SHP77 treated with DMSO at 0.1 percent for 48 hours (cell line): ENCODE measurements at regions not wholly inside any gene's neighbourhood (a gene's known extent, or its start where the extent isn't known, plus 50 kb on each side); places are given as distances from the start of the nearest gene placed in this dataset.

Source experiments
- DNase-seq: peaks from one replicate; lab custom pipeline; 2025; lab: John Stamatoyannopoulos, UW

DNA sequence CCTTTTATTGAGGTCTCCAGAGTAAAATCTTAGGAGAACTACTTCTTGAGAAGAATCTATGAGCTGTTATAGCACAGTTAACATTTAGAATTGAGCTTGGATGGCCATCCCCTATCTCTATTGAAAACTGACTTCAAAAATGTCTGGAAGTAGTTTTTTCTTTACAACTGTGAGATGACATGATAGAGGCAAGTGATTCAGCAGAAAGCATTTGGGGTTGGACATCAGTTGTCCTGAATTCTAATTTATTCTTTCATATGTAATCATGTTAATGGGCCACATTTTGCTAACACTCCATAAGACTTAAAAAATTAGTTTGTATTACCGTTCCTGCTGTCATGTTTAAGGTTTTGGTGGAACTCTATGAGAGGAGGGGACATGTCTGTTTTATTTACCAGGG lies 237.0 kb upstream of the SLC14A2 start:
- DNase-seq = no peak

DNA sequence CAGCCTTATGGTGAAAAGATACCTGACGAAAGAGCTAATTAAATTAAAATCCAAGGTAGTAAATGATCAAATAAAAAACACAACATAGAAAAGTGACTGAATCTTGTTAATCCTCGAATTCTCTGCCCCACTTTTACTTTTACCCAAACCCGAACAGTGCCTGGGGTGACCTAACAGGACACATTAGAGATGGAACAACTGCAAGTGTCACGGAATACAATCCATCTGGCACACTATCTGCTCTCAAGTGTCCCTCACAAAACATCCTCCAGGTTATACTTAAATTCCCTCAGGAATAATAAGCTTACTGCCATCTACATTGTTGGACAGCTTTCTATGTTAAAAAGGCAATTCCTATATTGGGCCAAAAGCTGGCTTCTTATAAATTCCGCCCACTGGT lies 236.3 kb upstream of the SLC14A2 start:
- DNase-seq = no peak

DNA sequence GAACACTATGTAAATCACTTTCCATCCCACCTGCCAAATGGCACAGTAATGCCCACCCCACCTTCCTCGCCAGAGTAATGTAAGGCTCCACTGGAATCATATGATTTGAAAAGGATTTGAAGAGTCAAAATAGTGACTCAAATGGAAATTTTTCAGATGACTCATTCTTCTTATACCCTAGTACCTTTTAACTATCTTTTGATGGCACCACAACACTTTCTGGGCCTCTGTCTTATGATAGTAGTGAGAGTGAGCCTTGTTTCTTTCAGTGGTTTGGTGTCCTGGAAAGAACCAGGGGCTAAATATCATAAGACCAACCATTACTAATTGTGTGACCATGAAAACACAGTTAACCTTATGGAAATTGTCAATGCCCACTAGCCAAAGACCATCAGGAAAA lies 235.4 kb upstream of the SLC14A2 start:
- DNase-seq = no peak

DNA sequence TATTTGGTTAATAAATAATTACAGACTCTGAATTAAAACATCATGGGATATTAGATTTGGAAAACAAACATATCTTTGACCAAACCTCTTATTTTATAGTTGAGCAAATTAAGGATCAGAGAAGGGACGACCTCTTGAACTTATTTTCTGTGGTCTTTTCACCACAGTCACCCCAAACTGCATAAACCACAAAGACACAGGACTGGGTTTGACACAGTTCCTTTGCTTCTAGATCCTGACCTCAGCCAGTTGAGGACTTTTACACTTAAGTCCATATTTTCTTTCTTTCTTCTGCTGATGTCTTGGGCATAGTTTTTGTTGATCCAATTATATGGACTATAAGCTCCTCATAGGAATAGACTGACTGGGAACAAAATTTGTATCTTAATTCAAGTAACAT lies 234.0 kb upstream of the SLC14A2 start:
- DNase-seq = no peak

- DNase-seq = no peak
Measured at GRCh38 chr18:45383228-45383627, 232.0 kb upstream of the SLC14A2 start.

DNA sequence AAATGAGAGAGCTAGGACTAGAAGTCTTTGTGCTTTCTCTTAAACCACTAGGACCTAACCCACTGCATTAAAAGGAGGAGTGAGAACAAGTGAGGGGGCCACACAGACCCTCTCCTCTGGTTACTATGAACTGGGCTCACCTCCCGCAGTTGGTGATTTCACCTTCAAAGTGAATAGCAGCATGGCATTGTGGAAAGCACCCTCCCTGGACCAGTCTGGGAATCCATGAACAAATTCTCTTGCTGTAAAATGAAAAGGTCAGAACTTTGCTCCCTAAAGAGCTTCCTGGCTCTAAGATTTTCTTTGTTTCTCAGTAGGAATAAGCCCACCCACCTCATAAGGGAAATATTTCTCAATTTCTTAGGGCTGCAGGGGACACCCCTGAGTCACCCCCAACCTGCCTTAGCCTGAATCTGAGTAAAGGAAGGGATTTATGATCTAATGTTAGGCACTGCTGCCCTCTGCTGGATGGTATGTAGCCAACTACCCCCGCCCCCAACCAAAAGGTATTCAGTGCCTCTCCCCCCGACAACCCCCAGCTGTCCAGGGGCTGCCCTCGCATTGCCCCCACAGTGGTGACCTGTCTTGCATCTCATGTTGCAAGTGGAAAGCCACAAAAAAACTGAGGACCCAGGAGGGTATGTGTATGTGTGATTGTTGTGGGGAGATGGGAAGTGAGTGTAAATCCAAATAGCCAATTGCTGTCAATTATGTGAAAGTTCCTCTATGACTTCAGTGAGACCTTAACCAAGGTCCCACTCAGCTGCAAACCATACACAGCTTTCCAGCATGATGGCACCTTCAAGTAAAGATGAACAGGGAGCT lies 230.9 kb upstream of the SLC14A2 start:
- no peak for DNase-seq

DNA sequence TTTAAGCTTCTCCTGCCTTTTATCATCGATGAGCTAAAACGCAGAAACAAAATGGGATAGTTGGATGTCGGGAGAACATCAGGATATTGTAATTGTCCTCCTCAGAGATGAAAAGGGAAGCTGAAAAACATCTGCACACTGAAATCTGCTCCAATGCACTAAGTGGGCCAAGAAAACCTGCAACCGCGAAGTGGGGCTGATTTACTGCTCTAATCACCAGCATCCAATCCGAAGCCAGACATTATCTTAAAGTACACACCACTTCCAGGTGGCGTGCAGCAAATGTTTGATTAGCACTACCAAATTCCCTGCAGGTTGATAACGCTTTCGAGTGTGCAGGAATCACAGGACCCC lies 230.3 kb upstream of the SLC14A2 start:
- no peak for DNase-seq

DNA sequence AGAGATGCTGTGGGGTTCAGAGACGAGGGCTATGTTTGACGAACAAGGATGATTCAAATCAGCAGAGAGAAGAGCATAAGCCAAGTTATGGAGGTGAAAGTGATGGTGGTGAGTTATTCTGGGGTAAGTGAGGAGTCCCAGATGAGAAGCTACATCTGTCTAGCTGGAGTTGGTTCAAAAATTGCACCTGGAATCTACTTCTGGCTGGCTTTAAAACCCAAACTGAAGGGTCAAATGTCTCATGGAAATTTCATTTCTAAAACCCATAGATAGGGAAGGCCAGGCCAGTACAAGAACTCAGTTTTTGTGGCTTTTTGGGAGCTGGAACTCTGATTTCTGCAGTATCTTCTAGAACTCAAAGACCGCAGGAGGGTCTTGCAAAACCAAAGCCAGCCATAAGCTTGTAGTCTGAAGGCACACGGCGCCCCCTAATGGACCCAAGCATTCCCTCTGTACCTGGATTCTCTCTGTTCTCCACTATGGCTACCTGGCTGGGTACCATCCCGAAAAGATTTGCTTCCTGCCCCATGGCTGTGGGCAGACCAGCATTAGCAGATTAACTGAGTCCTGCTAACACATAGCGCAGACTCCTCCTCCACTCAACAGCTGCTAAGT lies 229.1 kb upstream of the SLC14A2 start:
- DNase-seq = no peak

- DNase-seq = no peak
Measured at GRCh38 chr18:45387229-45387628, 228.0 kb upstream of the SLC14A2 start.

DNA sequence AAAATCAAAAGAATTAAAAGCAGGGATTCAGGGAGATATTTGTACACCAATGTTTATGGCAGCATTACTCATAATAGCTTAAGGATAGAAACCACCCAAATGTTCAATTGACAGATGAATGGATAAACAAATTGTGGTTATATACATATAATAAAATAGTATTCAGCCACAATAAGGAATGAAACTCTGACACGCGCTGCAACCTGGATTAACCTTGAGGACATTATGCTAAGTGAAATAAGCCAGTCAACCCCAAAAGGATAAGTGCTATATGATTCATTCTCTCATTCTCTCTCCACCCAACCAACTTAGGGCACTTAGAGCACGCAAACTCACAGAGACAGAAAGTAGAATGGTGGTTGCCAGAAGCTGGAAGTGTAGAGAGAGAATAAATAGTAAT lies 216.8 kb upstream of the SLC14A2 start:
- no peak for DNase-seq

- DNase-seq = no peak
Measured at GRCh38 chr18:45399146-45399545, 216.1 kb upstream of the SLC14A2 start.

DNA sequence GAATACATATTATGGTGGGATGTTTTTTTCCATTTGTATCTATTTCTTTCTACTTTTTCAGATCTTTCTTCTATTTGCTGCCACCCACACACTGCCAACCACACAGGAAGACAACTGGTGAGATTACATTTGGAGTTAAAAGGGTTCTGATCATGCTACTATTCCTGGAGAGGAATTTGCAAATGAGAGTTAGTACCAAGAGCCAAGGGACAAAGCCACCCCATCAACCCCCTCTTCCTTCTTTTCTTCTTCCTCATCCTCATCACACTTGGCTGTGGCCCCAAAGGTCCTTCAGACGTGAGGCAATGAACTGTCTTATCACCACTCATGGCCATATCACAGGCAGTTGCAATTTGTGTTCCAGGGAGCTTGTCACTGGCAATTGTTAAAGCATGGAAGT lies 215.6 kb upstream of the SLC14A2 start:
- no peak for DNase-seq

DNA sequence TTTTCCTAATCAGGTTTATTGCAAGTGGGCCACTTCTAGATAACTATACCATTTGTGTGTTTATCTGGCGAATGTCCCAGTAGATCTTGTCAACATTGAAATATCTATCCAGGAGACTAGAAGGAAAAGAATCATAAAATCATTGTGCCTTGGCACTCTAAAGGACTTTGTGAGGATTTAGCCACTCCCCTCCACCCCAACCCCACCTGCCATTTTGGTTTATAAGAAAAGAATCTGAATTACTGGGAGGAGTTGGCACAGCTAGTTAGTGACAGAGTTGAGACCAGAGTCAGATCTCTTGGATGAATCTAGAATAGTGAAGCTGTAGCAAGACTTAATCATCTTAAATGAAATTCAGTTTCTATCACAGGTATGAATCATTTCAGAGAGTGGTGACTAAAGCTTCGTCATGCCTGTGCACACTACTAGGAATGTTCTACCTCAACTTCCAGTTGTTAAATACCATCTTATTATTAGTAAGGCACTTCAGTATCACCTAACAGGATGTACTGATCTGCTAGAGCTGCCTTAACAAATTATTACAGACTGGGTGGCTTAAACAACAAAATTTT lies 212.7 kb upstream of the SLC14A2 start:
- DNase-seq = no peak

- DNase-seq = no peak
Measured at GRCh38 chr18:45403341-45404049, 211.8 kb upstream of the SLC14A2 start.

GRCh38 chr18:45408218-45408617 lies 207.1 kb upstream of the SLC14A2 start:
- no peak for DNase-seq

DNA sequence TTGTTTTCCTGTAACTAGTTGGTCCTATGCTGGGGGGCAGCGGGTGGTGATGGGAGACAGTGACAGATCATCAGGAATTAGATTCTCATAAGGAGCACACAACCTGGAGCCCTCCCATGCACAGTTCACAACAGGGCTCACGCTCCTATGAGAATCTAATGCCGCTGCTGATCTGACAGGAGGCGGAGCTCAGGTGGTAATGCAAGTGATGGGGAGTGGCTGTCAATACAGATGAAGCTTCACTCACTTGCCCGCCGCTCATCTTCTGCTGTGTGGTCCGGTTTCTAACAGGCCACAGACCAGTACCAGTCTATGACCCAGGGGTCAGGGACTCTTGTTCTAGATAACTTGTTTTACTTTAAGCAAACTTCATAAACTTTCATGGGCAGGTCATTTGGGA lies 205.3 kb upstream of the SLC14A2 start:
- DNase-seq = no peak

GRCh38 chr18:45412577-45412976 lies 202.7 kb upstream of the SLC14A2 start:
- DNase-seq = no peak

DNA sequence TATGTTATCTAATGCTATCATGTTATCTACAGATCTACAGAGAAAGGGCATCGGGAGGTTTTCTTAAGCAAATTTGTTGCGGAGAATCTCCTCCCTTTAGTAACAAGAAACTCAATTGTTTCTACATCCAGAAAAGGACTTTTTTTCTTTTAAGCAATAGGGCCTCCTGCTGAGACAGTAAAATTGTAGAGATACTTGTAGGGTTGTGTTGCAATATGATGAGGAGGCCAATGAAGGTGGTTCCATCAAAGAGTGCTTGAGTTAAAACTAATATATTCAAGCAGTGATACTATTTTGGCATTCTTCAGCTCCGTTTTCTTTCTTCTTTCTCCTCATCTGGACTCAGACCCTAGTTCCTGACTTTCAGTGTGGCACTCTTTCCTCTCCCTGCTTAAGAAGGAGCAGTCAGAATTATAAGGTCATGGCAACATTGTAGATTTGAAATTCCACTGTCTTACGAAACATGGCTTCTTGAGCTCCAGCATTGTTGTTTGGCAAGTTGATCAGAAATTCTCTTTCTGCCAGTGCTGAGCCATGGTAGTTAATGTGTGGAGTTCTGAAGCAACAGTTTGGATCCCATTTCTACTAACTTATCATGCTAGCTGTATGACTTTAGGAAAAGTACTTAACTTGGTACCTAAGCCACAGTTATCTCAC lies 202.0 kb upstream of the SLC14A2 start:
- DNase-seq = no peak

GRCh38 chr18:45415614-45416013 lies 199.7 kb upstream of the SLC14A2 start:
- DNase-seq = no peak

DNA sequence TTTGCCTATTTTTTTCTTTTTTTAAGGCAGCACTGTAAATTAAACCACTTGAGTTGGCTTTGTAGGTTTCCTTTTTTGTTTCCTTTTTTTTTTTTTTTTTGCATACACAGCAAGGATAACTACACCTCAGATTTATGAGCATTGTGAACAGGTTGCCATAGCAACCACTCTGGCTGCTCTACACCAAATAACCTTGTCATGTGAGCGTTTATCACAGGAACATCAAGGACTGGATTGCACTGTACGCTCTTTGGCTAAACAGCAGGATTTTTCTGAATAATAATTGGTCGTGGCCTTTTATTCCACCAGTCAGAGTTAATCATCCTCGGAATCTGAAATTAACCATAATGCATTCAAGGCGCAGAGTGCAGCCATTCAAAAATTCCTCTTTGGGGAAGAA lies 199.1 kb upstream of the SLC14A2 start:
- DNase-seq = peak; percentile 27

GRCh38 chr18:45417392-45417791 lies 197.9 kb upstream of the SLC14A2 start:
- DNase-seq = no peak

- peak; percentile 80 for DNase-seq
Measured at GRCh38 chr18:45423659-45424058, 191.6 kb upstream of the SLC14A2 start.
